GM21381 (cell line): ENCODE measurements at regions not wholly inside any gene's neighbourhood (a gene's known extent, or its start where the extent isn't known, plus 50 kb on each side); places are given as distances from the start of the nearest gene placed in this dataset.

Experiments
- ATAC-seq: cut with Tn5 transposase; IDR thresholded peaks from one replicate; pipeline ENCODE4 v1.9.1; 2021; ENCODE audit warnings: mild to moderate bottlenecking, moderate library complexity; ENCODE audit not compliant: unreplicated experiment

DNA sequence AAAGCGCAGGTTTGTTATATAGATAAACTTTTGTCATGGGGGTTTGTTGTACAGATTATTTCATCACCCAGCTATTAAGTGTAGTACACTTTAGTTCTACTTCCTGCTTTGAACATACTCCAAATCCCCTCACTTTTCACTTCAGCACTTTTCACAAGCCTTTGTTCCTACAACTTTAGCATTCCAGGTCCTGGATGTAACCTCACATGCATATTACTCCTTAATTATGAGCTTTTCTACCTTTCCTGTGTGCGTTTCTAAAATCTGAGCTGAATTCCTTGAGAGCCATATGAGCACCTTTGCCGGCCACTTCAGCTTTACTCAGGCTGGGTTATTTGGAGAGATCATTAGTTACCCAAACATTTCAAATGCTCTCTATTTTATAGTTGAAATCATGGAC lies 179.2 kb upstream of the TNFAIP3 start:
- ATAC-seq: no peak

- no peak for ATAC-seq
Measured at GRCh38 chr6:137688230-137688971, 178.7 kb upstream of the TNFAIP3 start.

DNA sequence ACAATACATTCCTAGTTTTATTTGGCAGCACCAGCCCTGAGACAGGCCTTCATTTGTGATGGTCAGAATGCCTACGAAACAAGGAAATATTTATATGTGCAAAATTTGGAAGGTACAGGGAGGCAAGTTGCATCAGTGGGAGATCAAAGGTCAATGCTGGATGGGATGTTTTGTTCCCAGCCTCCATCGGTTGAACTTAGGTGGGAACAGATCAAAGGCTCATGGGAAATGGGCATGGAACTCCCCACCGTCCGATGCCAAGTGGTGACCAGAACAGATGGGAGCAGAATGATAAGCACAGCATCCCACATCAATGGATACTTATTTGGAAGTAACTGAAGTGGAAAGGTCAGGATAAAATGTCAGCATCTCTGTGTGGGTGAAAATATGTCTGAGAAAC lies 177.7 kb upstream of the TNFAIP3 start:
- no peak for ATAC-seq

GRCh38 chr6:137690034-137690433 lies 177.0 kb upstream of the TNFAIP3 start:
- ATAC-seq: no peak

GRCh38 chr6:137690721-137691120 lies 176.3 kb upstream of the TNFAIP3 start:
- no peak for ATAC-seq

DNA sequence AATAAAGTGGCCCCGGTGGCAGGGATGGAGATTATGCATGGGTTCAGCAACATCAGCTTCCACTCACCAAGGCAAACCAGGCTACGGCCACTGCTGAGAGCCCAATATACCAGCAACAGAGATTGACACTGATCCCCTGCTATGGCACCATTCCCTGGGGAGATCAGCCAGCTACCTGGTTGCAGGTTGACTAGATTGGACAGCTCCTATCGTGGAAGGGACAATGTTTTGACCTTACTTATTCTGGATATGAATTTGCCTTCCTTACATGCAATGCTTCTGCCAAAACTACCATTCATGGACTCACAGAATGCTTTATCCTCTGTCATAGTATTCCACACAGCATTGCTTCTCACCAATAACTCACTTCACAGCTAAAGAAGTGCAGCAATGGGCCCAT lies 174.8 kb upstream of the TNFAIP3 start:
- ATAC-seq: no peak

GRCh38 chr6:137692806-137693205 lies 174.3 kb upstream of the TNFAIP3 start:
- no peak for ATAC-seq

DNA sequence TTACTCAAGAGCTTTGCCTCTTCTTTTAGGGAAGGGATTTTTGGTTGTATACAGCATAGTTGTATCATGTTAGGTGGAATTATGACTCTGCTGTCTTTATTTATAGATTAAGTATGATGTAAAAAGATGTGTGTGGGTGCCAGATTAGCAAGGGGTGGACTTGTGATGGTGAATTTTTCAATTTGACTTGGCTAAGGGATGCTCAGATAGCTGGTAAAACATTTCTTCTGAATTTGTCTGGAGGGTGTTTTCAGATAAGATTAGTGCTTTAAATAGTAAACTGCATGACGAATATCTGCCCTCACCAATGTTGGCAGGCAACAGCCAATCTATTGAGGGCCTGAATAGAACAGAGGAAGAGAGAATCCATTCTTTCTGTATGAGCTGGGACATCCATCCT lies 173.3 kb upstream of the TNFAIP3 start:
- no peak for ATAC-seq

GRCh38 chr6:137696765-137697164 lies 170.3 kb upstream of the TNFAIP3 start:
- no peak for ATAC-seq

GRCh38 chr6:137697267-137697938 lies 169.7 kb upstream of the TNFAIP3 start:
- ATAC-seq: peak; percentile 62

GRCh38 chr6:137698636-137699030 lies 168.4 kb upstream of the TNFAIP3 start:
- no peak for ATAC-seq

DNA sequence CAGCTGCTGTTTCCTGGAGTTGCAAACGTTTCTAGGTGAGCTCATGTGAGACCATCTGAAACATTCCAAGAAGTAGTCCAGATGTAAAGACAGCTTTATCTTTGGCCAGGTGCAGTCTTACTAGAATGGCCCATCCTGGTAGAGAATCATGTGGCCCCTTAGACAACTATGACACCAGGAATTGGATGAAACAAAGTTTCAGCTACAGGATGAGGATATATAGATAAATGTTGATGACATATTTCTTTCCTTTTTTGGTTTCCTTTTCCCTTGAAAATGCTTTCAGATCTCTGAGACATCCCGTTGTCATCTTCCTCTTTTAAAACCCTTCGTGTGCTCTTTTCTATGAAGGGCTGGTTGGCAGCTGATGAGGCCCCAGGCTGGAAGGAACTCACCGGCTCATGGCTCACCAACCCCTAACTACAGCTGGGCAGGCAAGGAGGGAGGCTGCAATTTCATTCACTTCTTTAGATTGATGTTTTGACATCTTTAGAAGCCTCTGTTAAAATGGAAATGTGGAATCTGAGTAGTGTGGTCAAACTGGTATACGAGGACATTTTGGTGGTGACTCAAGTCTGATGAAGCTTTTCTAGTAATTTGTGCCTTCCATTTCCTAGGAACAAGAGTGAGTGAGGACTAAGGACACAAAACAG lies 167.9 kb upstream of the TNFAIP3 start:
- ATAC-seq: no peak

DNA sequence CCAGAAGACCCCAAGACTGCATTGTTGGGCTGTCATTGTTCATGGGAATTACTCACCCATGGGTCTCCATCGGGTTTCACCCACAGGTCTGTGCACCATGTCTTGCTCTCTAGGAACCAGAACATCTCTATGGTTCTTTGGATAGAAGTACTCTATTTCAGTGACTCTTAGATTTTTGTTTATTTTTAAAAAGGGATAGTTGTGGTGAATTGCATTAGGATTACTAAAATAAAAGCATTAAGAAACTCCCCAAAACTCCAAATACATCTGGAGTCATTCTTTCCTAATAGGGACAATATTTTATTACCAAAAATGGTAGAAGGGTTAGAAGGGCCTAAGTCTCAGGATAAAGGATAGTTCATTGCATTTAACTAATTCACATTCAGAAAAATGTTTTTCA lies 166.9 kb upstream of the TNFAIP3 start:
- no peak for ATAC-seq

DNA sequence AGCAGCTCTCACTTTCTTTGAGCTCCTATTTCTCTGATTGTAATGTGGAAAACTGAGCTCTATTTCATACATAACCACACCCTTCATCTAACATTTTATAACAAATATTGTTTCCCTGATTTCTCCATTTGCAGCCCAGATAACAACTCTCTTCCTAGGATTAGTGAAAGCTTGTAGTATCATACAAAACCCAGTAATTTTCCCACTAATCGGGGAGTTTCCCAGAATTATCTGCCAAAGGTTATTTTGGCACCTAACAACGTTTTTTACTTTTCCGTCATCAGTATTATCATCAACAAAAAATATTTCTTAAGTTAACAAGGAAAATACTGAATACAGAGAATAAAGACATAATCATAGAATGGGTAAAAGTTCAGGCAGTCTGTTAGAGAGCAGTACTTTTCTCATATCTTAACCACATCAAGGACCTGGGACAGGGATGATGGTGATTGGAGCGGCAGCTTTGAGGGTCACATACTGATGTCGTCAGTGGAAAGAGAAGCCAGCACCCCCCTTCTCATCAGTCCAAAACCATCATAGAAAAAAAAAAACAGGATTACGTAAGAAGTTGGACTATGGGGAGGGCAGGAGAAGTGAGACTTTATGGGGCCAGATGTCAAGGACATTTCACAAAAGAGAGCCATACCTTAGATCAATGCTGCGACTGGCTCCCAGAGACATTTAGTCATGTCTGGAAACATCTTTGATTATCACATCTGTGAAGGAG lies 166.1 kb upstream of the TNFAIP3 start:
- no peak for ATAC-seq

DNA sequence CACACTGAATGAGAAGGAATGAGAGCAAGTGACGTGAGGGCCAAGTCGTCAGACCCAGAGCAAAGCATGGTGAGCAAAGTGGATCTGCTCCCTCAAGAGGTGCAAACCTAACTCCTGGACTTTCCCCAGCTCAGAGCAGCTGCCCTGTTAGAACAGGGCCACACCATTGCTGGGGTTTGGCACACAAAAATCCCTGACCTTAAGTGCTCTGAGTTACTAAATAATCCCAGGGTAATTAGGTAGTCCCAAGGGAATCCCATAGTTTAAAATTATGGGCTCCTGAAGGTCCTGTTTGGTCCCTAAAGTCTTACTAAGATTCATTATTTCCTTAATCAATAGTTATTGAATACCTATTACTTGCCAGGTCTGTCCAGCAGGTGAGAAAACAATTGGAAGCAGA lies 165.1 kb upstream of the TNFAIP3 start:
- no peak for ATAC-seq

DNA sequence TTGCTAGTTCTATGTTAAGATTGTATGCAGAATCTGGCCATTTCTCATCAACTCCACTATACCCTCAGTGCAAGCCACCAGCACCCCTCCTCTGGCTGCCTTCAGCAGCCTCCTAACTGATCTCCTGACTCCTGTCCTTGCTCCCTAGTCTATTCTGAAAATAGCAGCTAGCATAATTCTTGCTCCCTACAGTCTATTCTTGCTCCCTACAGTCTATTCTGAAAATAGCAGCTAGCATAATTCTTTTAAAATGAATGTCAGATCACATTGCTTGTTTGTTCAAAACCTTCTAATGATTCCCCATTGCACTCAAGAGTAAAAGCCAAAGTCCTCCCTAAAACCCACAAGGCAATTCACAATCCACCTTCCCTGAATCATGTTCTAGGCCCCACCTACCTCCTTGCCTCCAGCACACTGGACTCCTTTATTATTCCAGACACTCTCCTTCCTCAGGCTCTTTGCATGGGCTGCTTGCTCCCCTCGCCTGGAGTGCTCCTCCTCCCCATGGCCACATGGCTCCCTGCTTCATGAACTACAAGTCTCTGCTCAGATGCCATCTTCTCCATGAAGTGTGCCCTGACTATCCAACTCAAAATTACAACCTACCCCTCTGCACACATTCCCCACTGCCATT lies 164.2 kb upstream of the TNFAIP3 start:
- no peak for ATAC-seq

DNA sequence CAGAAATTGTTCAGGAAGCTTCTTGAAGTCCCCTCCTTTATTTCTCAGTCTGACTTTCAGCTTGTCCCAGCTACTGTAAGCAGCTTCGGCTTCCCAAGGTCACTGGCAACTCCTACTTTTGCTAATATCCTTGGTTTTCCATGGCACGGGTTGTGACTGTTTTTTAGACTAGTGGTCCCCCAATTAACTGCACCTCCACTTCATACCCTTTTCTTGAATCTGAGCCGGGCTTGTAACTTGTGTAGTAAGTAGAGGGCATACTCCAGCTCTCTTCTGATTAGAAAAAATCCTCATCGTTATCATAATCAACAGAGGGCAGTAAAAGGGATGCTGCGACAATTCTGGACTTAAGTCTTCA lies 162.3 kb upstream of the TNFAIP3 start:
- no peak for ATAC-seq

DNA sequence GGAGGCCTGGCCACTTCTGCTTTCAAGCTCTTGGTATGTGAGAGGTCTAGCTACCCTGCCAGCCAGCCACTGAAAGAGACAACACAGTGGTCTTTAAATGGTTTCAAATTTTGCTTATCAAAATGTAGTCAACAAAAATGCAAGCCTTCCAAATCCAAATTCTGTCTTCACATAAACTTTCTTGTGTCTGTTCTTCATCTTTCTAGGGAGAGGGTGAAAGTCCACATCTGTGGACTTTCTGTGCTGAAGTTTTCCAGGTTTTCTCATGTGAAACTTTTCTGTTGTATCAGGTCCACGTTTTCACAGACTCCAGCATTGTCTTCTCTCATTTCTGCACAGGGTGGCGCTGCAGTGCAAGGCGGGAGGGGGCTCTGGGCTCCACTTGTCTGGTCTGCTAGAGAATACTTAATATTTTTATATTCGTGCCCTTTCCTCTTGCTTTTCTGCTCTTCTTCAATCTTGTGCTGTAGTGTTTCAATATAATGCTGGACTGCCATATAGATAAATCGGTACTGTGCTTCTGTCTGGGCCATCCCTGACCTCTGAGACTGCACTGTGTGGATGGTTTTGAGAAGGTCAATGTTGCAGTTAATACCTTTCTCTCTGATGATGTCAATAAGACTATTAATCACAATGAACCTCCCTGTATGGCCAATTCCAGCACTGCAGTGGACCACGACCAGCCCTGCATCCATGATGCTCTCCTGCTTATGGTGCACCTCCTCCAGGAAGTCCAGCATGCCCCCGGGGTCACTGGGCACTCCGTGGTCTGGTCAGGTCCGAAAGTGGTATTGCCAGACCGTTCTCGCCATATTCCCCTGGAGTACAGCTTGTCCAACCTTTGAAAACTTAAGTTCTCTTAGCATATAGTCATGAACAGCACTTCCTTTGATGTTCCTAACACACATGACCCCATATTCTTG lies 161.6 kb upstream of the TNFAIP3 start:
- no peak for ATAC-seq

DNA sequence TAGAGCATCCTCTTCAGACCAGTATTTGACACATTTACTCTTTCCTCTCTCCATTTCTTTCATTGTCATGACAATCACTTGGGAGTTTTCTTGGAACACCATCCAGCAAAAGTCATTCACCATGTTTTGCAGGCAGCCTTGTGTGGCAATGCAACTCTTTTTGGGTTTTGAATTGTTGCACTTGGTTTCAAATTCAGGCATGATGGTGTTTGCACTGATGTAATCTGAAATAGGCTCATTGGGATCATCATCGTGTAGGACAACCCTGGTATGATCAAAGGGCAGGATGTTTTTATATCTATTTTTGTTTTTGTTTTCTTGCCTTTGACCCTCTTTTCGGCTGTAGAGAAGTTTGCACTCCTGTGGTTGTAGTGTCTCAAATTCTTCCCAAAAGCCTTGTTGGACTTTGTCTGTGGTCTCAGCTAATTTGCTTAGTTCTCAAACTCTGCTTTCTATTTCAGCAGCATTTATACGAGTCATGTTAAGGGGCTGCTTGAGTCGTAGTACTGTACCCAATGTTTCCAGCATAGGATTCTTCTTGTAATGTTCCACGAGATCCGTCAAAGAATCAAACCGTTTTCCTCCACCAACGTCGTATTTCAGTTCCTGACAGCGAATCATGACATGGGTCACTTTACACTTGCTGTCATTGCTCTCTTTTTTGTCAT lies 160.8 kb upstream of the TNFAIP3 start:
- ATAC-seq: no peak
